Esophagus squamous epithelium (tissue), 5 donors: ENCODE measurements at regions not wholly inside any gene's neighbourhood (a gene's known extent, or its start where the extent isn't known, plus 50 kb on each side); places are given as distances from the start of the nearest gene placed in this dataset.
"Not testable (repeated sequence)": the region's sequence is repeated elsewhere in the genome, so short reads cannot be mapped to it uniquely, and the experiment has no call there.

ENCODE experiments used
- DNase-seq: peaks from one replicate; lab custom pipeline; 2025; lab: John Stamatoyannopoulos, UW
- H3K27ac ChIP-seq, 4 donors: fragments of 200-600 bp; sonication (generic); one replicate each; pipeline ENCODE4 v1.5.1; 2016 to 2019; ENCODE audit warnings: mild to moderate bottlenecking in 1 of 4
- H3K27me3 ChIP-seq, 4 donors: fragments of 200-600 bp; sonication (generic); 1 replicate in 3 of 4; 2 replicates in 1 of 4; pipeline versions ENCODE4 v1.5.1 to v1.6.0; 2017 to 2021; ENCODE audit warnings: antibody characterized with exemption in 1 of 4
- H3K36me3 ChIP-seq, 3 donors: fragments of 200-600 bp; sonication (generic); one replicate each; pipeline ENCODE4 v1.5.1; 2016 to 2019
- H3K4me1 ChIP-seq, 3 donors: fragments of 200-600 bp; sonication (generic); one replicate each; pipeline ENCODE4 v1.5.1; 2017 to 2019
- H3K4me3 ChIP-seq, 4 donors: fragments of 200-600 bp; sonication (generic); 1 replicate in 3 of 4; 2 replicates in 1 of 4; pipeline ENCODE4 v1.5.1; 2016 to 2019; ENCODE audit warnings: mild to moderate bottlenecking in 2 of 4, moderate library complexity in 1 of 4
- H3K9me3 ChIP-seq, 3 donors: fragments of 200-600 bp; sonication (generic); one replicate each; pipeline ENCODE4 v1.5.1; 2016 to 2019
- CTCF ChIP-seq, 6 experiments: fragments of 450-650 bp in 4 of 6; fragments of 200-600 bp in 2 of 6; sonication (generic) in 2 of 6; IDR thresholded peaks; one replicate each; pipeline ENCODE4 v1.5.1; 2016 to 2019; ENCODE audit warnings: antibody characterized with exemption in 6 of 6, mild to moderate bottlenecking in 4 of 6, moderate library complexity in 4 of 6
- POLR2A ChIP-seq, 4 donors: fragments of 450-650 bp; IDR thresholded peaks; one replicate each; pipeline ENCODE4 v1.6.1; 2017; ENCODE audit warnings: antibody characterized with exemption in 4 of 4, mild to moderate bottlenecking in 4 of 4, moderate library complexity in 3 of 4
- WGBS, 2 donors: methylation state at CpG; one replicate each; pipeline ENCODE4 v1.1.5; 2018; 5-methylcytosine and 5-hydroxymethylcytosine counted together
- intact Hi-C: fragments of 100-400 bp; cut with DNase I; formaldehyde crosslinking; loops from one replicate; pipeline ENCODE4 v1.15.0; 2022
- donor health status: DM: yes; HTN: yes; CAD: no.

- peaks cover 0 to 5% (median 3%) of the 10 kb centered on the region in 3 donors for H3K4me1 ChIP-seq
- no peaks in the 10 kb centered on the region for H3K27me3 ChIP-seq
- H3K36me3 ChIP-seq = no peaks in the 10 kb centered on the region
- no peak for DNase-seq
- TF ChIP-seq CTCF (IDR thresholded peaks at IDR 0.05) (no peak), POLR2A (IDR thresholded peaks at IDR 0.05) (no peak)
- no peak overlapping the region for H3K4me3 ChIP-seq
- intact Hi-C loops = no loop called here
- H3K27ac ChIP-seq = no peak overlapping the region
- no peaks in the 10 kb centered on the region for H3K9me3 ChIP-seq
These were observed 273.1 kb downstream of the SEMA3D start for GRCh38 chr7:84913731-84914130.

GRCh38 chr7:84912993-84913635, 273.7 kb downstream of the SEMA3D start:
- DNase-seq = no peak

GRCh38 chr7:84912537-84912936, 274.3 kb downstream of the SEMA3D start:
- 84 to 90% methylated on average over 2 of the region's 2 CpGs for WGBS, 2 donors
- no peak for DNase-seq
- TF ChIP-seq CTCF (IDR thresholded peaks at IDR 0.05) (no peak), POLR2A (IDR thresholded peaks at IDR 0.05) (no peak)
- H3K4me1 ChIP-seq = peaks cover 0 to 5% (median 3%) of the 10 kb centered on the region in 3 donors
- no peak overlapping the region for H3K4me3 ChIP-seq
- H3K9me3 ChIP-seq = no peaks in the 10 kb centered on the region
- intact Hi-C loops = no loop called here
- no peaks in the 10 kb centered on the region for H3K27me3 ChIP-seq
- no peak overlapping the region for H3K27ac ChIP-seq
- no peaks in the 10 kb centered on the region for H3K36me3 ChIP-seq

More at GRCh38 chr7:84912993-84913635, 273.7 kb downstream of the SEMA3D start:
- TF ChIP-seq CTCF (IDR thresholded peaks at IDR 0.05) (no peak), POLR2A (IDR thresholded peaks at IDR 0.05) (no peak)
- Histone ChIP-seq H3K4me3 (no peak overlapping the region), H3K4me1 (peaks cover 0 to 5% (median 3%) of the 10 kb centered on the region in 3 donors), H3K9me3 (no peaks in the 10 kb centered on the region), H3K27ac (no peak overlapping the region), H3K36me3 (no peaks in the 10 kb centered on the region), H3K27me3 (no peaks in the 10 kb centered on the region)
- WGBS, 2 donors = 30 to 56% methylated on average over 5 of the region's 5 CpGs
- intact Hi-C loops = no loop called here

GRCh38 chr7:84912018-84912417, 274.8 kb downstream of the SEMA3D start:
- no peaks in the 10 kb centered on the region for H3K36me3 ChIP-seq
- no peaks in the 10 kb centered on the region for H3K27me3 ChIP-seq
- no peak overlapping the region for H3K4me3 ChIP-seq
- intact Hi-C loops = no loop called here
- H3K4me1 ChIP-seq = peaks cover 0 to 5% (median 3%) of the 10 kb centered on the region in 3 donors
- TF ChIP-seq POLR2A (IDR thresholded peaks at IDR 0.05) (no peak), CTCF (IDR thresholded peaks at IDR 0.05) (no peak)
- no peaks in the 10 kb centered on the region for H3K9me3 ChIP-seq
- no peak overlapping the region for H3K27ac ChIP-seq
- DNase-seq = no peak

GRCh38 chr7:84911077-84911476, 275.8 kb downstream of the SEMA3D start:
- Histone ChIP-seq H3K27me3 (no peaks in the 10 kb centered on the region), H3K36me3 (no peaks in the 10 kb centered on the region), H3K4me1 (peaks cover 0 to 5% (median 3%) of the 10 kb centered on the region in 3 donors), H3K27ac (no peak overlapping the region), H3K9me3 (no peaks in the 10 kb centered on the region), H3K4me3 (no peak overlapping the region)
- 80 to 81% methylated on average over 4 of the region's 4 CpGs for WGBS, 2 donors
- intact Hi-C loops = no loop called here
- TF ChIP-seq CTCF (IDR thresholded peaks at IDR 0.05) (no peak), POLR2A (IDR thresholded peaks at IDR 0.05) (no peak)
- DNase-seq = no peak

GRCh38 chr7:84910322-84910721, 276.5 kb downstream of the SEMA3D start:
- H3K27me3 ChIP-seq, intact Hi-C loops, H3K27ac ChIP-seq, H3K4me1 ChIP-seq, DNase-seq, H3K4me3 ChIP-seq, H3K36me3 ChIP-seq, H3K9me3 ChIP-seq: not testable (repeated sequence)
- WGBS, 2 donors = 72 to 80% methylated on average over 5 of the region's 5 CpGs
